DMS53 (cell line): ENCODE measurements at regions not wholly inside any gene's neighbourhood (a gene's known extent, or its start where the extent isn't known, plus 50 kb on each side); places are given as distances from the start of the nearest gene placed in this dataset.

ENCODE experiments used
- DNase-seq: peaks from one replicate; lab custom pipeline; 2025; lab: John Stamatoyannopoulos, UW

DNA sequence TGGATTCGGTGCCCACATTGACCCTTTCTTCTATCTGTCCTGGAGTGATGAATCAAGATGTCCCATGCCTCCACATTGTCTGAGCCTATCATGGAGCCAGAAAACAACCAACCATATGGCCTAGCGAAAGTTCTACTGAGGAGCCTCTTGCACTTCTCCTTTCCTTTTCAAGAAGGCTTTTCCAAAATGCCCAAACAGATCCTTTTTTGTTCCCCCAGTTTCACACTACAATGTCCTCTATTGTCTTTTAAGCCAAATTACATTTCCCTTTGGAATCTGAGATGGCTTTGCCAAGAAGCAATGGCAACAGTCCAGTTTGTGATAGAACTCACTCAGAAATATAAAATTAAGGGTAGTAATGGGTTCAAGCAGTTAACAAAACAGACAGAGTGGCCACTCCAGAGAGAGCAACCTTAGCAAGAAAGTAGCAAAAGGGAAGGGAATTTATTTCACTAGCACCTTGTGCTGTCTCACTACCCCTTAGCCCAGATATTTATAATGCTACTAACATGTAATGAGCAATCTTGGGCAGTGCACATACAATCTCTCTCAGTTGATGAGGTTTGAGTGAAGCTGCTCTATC lies 194.6 kb upstream of the PDE1C start:
- no peak for DNase-seq

GRCh38 chr7:32263611-32264010 lies 193.4 kb upstream of the PDE1C start:
- DNase-seq, result no peak

GRCh38 chr7:32262315-32262714 lies 192.1 kb upstream of the PDE1C start:
- no peak for DNase-seq

DNA sequence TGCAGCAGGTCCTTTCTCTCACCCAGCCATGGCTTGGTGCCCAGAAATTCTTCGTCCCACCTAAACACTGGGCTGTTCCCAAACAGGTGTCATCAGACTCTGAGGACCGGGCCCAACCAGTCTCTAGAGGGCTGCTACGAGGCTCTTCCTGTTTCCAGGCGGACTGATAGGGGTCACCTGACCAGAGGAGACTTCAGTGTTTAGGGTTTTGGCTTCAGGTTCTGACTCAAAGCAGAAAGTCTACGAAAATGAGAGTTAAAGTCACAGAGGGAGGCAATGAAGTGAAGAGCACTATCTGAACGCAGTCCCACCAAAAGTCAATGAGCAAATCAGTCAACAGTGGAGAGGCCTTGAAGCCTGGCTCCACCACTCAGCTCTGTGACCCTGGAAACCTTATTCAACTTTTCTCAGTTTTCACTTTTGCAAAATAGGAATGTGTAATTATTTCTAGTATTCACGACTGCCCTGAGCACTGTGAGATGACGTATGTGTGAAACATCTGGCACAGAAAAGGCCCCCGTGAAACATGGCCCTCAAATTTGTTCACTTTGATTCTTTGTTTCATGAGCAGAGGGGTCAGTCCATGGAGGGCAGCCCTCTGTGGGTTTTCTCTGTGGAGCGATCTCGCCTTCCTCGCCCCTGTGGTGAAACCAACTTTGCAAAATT lies 189.9 kb upstream of the PDE1C start:
- peak; percentile 84 for DNase-seq

GRCh38 chr7:32258265-32258664 lies 188.1 kb upstream of the PDE1C start:
- DNase-seq, result no peak

GRCh38 chr7:32257621-32258020 lies 187.4 kb upstream of the PDE1C start:
- DNase-seq, result no peak

- DNase-seq, result no peak
Measured at GRCh38 chr7:32256811-32257210, 186.6 kb upstream of the PDE1C start.

DNA sequence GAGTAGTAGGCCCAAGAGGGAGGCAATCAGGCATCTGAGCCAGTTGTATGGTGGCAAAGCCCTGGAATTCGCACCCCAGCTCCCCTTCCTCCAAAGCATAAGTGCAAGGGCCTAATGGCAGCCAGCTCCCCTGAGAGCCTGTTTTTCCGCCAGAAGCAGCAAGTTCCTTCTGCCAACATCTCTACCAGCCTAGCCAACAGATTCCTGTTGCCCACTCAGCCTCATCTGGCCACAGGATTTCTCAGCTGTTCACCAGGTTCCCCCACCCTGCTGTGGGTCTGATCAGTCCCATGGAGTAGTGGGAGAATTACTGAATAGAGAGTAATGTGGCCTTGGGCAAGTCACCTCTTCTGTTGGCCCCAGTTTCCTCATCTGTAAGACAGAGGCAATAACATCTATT lies 186.2 kb upstream of the PDE1C start:
- DNase-seq, result no peak

DNA sequence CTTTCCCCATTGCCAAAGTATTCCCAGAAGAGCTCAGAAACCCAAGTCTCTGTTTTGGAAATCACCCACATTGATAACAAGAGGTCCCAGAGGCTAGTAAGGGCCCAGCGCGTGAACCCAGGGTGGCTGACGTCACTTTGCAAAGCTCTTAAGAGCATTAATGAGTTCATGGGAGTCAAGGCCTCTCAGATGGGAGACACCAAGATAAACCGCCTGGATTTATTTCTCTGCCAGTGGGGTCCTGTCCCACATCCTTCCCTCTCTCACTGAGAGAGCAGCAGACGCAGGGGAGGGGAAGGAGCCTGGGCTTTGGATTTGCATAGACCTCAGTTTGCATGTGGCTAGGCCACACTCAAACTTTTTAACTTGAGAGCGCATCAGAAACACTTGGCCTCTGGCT lies 184.8 kb upstream of the PDE1C start:
- DNase-seq, result no peak

DNA sequence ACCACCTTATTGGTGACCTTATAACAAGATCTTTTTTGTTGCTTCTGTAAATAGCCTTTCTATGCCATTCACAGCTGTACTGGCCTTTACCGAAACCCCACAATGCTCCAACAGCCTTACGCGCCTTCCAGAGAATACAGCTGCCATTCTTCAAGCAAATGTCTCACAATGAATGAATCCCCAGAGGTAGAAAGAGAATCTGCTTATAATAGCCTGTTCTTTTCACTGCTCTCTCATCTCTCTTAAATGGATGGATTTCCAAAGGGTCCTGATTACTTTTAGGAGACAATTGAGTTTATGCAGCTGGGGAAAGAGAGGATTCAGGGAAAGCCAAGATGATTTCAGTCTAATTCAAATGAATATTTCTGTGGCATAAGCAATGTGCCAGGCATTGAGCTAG lies 183.1 kb upstream of the PDE1C start:
- DNase-seq, result no peak

DNA sequence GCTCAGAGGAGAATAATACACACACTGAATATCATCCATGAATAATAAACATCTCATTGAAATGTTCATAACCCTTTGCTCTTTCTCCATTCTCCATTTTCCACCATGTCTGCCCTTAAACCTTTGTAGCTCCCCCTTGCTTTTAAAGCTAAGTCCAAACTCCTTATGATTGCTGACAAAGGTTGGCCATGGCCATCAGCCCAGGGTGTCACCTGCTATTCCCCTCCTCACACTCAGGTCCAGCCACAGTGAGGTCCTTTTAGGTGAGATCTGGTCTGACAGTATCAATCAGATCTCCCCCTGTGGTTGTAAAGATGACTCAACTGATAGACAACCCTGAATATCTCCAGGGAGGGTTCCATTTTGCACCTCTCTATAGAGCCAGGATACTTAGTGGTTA lies 181.5 kb upstream of the PDE1C start:
- no peak for DNase-seq

- DNase-seq, result no peak
Measured at GRCh38 chr7:32250471-32251260, 180.5 kb upstream of the PDE1C start.

GRCh38 chr7:32250003-32250402 lies 179.8 kb upstream of the PDE1C start:
- DNase-seq, result no peak

GRCh38 chr7:32248522-32248921 lies 178.3 kb upstream of the PDE1C start:
- DNase-seq, result no peak

DNA sequence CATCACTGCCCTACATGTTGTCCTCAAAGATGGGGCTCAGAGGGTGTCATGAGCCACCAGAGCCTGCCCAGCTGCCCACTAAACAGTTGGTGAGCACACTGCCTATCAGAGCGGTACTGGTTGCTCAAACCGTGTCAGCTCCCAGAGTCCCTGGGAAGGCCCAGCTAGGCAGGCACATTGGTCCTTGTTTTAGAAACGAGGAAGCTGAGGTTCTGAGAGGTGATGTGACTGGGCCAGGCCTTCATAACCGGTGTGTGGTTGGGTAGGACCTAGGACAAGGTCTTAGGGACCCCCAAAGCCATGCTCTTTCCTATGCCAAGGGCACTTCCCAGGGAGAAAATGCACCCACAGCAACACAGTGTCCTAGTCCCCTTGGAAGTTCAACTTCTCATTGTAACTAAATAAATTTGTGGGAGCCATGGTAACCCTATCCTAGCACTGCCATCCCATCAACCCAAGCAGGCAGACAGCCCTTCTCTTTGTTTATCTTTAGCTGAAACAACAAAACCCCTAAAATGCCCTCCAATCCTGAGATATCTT lies 174.7 kb upstream of the PDE1C start:
- no peak for DNase-seq

GRCh38 chr7:32243687-32244290 lies 173.6 kb upstream of the PDE1C start:
- no peak for DNase-seq

- no peak for DNase-seq
Measured at GRCh38 chr7:32242436-32242835, 172.2 kb upstream of the PDE1C start.

DNA sequence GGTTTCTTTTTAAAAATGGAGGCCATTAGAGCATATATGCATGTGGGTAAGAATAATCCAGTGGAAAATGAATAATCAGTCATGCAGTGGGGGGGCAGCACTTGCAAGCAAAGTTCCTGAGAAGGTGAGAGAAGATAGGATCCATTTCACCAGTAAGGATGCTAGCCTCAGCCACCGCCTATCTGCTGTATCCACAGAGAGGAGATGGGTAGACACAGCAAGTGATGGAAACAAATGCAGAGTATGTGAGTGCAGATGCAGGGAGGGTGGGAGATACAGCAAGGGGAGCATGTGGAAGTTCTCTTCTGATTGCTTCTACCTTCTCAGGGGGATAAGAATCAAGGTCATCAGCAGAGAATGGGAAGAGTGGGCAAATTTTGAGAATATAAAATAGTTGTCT lies 171.4 kb upstream of the PDE1C start:
- DNase-seq, result no peak

GRCh38 chr7:32239764-32240163 lies 169.6 kb upstream of the PDE1C start:
- DNase-seq, result no peak

DNA sequence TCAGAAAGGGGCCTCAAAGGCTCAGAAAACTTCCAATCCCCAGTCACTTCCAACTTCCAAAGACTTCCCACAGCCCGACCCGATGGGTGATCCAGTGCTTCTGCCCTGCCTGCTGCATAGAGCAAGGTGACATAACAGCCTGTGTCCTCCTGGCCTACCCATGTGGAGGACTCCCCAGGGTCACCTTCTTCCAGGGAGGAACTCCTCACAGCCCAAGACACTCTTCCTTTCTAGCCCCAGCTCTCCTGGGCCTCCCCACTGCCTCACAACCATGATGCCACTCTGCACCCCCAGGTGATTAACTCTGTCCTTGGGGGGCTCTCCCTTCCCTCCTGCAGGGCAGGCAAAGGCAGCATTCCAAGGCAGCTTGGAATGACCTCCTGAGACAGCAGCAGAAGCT lies 158.4 kb upstream of the PDE1C start:
- no peak for DNase-seq

DNA sequence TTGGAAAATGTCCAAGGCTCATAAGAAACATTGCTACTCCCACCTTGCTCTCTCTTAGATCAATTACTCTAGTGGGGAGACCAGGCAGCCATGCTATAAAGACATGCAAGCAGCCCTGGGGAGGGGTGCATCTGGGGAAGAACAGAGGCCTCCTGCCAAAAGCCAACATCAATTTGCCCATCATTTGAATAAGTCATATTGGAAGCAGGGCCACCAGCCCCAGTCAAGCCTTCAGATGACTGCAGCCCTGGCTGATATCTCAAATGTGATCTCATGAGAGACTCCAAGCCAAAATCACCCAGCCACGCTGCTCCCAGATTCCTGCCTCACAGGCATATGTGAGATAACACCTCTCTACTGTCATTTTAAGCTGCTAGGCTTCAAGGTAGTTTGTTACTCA lies 157.5 kb upstream of the PDE1C start:
- no peak for DNase-seq

- no peak for DNase-seq
Measured at GRCh38 chr7:32224276-32224675, 154.1 kb upstream of the PDE1C start.

GRCh38 chr7:32223721-32224120 lies 153.5 kb upstream of the PDE1C start:
- DNase-seq, result peak; percentile 55
